MCF 10A (cell line): ENCODE measurements at regions not wholly inside any gene's neighbourhood (a gene's known extent, or its start where the extent isn't known, plus 50 kb on each side); places are given as distances from the start of the nearest gene placed in this dataset.

Experiments
- BruUV-seq: library from RNA; stranded (reverse); fragments of 400-500 nt; replicated peaks from 2 replicates; lab custom pipeline; 2021; lab: Mats Ljungman, UMichigan
- CTCF ChIA-PET: fragments of 300-600 bp; sonication (Branson Sonifier 250); formaldehyde crosslinking; extraction: SDS; loops from one replicate; lab custom pipeline; 2021; ENCODE audit warnings: antibody characterized with exemption, inconsistent platforms; lab: Yijun Ruan, JAX
- POLR2A ChIA-PET: fragments of 300-600, 350-650 bp; sonication (Branson Sonifier 250); formaldehyde crosslinking; extraction: SDS; loops from one replicate; lab custom pipeline; 2020; ENCODE audit warnings: antibody characterized with exemption, inconsistent platforms; lab: Yijun Ruan, JAX
- DNase-seq: peaks from one replicate; pipeline ENCODE4 v3.0.0-alpha.2; 2018; ENCODE audit not compliant: unreplicated experiment
- H3K27ac Mint-ChIP-seq: one replicate; pipeline ENCODE4 v1.8.0; 2022; ENCODE audit warnings: mild to moderate bottlenecking, low read depth, mixed read lengths; ENCODE audit not compliant: unreplicated experiment
- H3K27me3 Mint-ChIP-seq: one replicate; pipeline ENCODE4 v1.8.0; 2022; ENCODE audit warnings: mixed read lengths; ENCODE audit not compliant: insufficient read depth, unreplicated experiment
- H3K36me3 Mint-ChIP-seq: one replicate; pipeline ENCODE4 v1.8.0; 2022; ENCODE audit warnings: mild to moderate bottlenecking, moderate library complexity, mixed read lengths; ENCODE audit not compliant: insufficient read depth, unreplicated experiment
- H3K4me1 Mint-ChIP-seq: one replicate; pipeline ENCODE4 v1.8.0; 2022; ENCODE audit warnings: mixed read lengths; ENCODE audit not compliant: insufficient read depth, unreplicated experiment
- H3K4me3 Mint-ChIP-seq: one replicate; pipeline ENCODE4 v1.8.0; 2022; ENCODE audit warnings: mild to moderate bottlenecking, moderate library complexity, mixed read lengths; ENCODE audit not compliant: unreplicated experiment
- H3K9me3 Mint-ChIP-seq: one replicate; pipeline ENCODE4 v1.8.0; 2022; ENCODE audit warnings: mixed read lengths; ENCODE audit not compliant: unreplicated experiment
- intact Hi-C: fragments of 100-400 bp; cut with micrococcal nuclease; formaldehyde crosslinking; loops from 2 replicates; pipeline ENCODE4 v1.14.1; 2022
- TF ChIP-seq, protein P1 (sequence below): fragments of 200-600 bp; IDR thresholded peaks from one replicate; pipeline ENCODE4 v1.8.0; 2022; ENCODE audit warnings: antibody characterized with exemption, mild to moderate bottlenecking; ENCODE audit not compliant: unreplicated experiment

GRCh38 chr5:29085142-29085541 is 2046.8 kb upstream of the CDH9 start:
- Mint-ChIP-seq H3K27me3 (no peaks in the 10 kb centered on the region), H3K4me1 (peaks cover 23% of the 10 kb centered on the region), H3K4me3 (no peak overlapping the region), H3K9me3 (peaks cover 7% of the 10 kb centered on the region), H3K27ac (no peak overlapping the region), H3K36me3 (no peaks in the 10 kb centered on the region)
- DNase-seq: no peak
- TF ChIP-seq, protein P1, sequence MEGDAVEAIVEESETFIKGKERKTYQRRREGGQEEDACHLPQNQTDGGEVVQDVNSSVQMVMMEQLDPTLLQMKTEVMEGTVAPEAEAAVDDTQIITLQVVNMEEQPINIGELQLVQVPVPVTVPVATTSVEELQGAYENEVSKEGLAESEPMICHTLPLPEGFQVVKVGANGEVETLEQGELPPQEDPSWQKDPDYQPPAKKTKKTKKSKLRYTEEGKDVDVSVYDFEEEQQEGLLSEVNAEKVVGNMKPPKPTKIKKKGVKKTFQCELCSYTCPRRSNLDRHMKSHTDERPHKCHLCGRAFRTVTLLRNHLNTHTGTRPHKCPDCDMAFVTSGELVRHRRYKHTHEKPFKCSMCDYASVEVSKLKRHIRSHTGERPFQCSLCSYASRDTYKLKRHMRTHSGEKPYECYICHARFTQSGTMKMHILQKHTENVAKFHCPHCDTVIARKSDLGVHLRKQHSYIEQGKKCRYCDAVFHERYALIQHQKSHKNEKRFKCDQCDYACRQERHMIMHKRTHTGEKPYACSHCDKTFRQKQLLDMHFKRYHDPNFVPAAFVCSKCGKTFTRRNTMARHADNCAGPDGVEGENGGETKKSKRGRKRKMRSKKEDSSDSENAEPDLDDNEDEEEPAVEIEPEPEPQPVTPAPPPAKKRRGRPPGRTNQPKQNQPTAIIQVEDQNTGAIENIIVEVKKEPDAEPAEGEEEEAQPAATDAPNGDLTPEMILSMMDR: no peak
- POLR2A ChIA-PET: no interaction called here
- intact Hi-C loops: no loop called here
- no TSS peak for BruUV-seq
- CTCF ChIA-PET: no interaction called here

- no peak for DNase-seq
- ChIA-PET CTCF (no interaction called here), POLR2A (interaction anchor here (0.6 kb wide), 1 partner anchor 9 kb away, joined by 3 read pairs; no protein-coding TSS in a partner anchor)
- no TSS peak for BruUV-seq
- intact Hi-C loops: no loop called here
- Mint-ChIP-seq H3K4me1 (peaks cover 18% of the 10 kb centered on the region), H3K27me3 (no peaks in the 10 kb centered on the region), H3K27ac (no peak overlapping the region), H3K36me3 (no peaks in the 10 kb centered on the region), H3K4me3 (no peak overlapping the region), H3K9me3 (peaks cover 7% of the 10 kb centered on the region)
- TF ChIP-seq, protein P1: no peak
These were observed 2041.4 kb upstream of the CDH9 start for GRCh38 chr5:29079771-29080170.

- TF ChIP-seq, protein P1: no peak
- intact Hi-C loops: no loop called here
- no peak overlapping the region for H3K4me3 Mint-ChIP-seq
- no peaks in the 10 kb centered on the region for H3K36me3 Mint-ChIP-seq
- H3K27ac Mint-ChIP-seq: peak overlapping the region; percentile 82
- H3K27me3 Mint-ChIP-seq: no peaks in the 10 kb centered on the region
- DNase-seq: peak; percentile 54
- no TSS peak for BruUV-seq
- H3K4me1 Mint-ChIP-seq: peaks cover 18% of the 10 kb centered on the region
- CTCF ChIA-PET: interaction anchor here (0.7 kb wide), 1 partner anchor 1897 kb away, joined by 3 read pairs; no protein-coding TSS in a partner anchor
- POLR2A ChIA-PET: interaction anchor here (1.1 kb wide), 1 partner anchor 776 kb away, joined by 4 read pairs; no protein-coding TSS in a partner anchor
- H3K9me3 Mint-ChIP-seq: peaks cover 7% of the 10 kb centered on the region
These were observed 2039.1 kb upstream of the CDH9 start for GRCh38 chr5:29077451-29077850.

DNA sequence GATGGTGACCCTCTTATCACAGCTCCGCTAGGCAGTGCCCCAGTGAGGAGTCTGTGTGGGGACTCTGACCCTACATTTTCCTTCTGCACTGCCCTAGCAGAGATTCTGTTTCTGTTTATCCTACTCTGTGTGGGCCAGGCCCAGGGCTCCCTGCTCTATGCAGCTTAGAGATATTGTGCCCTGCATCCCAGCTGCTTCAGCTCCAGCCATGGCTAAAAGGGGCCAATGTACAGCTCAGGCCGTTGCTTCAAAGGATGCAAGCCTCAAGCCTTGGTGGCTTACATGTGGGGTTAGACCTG is 2030.7 kb upstream of the CDH9 start:
- Mint-ChIP-seq H3K4me3 (no peak overlapping the region), H3K4me1 (no peaks in the 10 kb centered on the region), H3K36me3 (peaks cover 7% of the 10 kb centered on the region), H3K27ac (no peak overlapping the region), H3K9me3 (peaks cover 8% of the 10 kb centered on the region), H3K27me3 (no peaks in the 10 kb centered on the region)
- intact Hi-C loops: no loop called here
- ChIA-PET POLR2A (no interaction called here), CTCF (no interaction called here)
- no TSS peak for BruUV-seq
- TF ChIP-seq, protein P1: no peak
- DNase-seq: no peak
